HepG2 (cell line): ENCODE measurements at regions not wholly inside any gene's neighbourhood (a gene's known extent, or its start where the extent isn't known, plus 50 kb on each side); places are given as distances from the start of the nearest gene placed in this dataset.
A peak's percentile ranks its signal among the peaks of the same experiment; 100 is the strongest.

Source experiments
- FOXM1 ChIP-seq: sonication (generic); formaldehyde crosslinking; IDR thresholded peaks from 2 replicates; pipeline ENCODE4 v1.5.0; 2020; ENCODE audit warnings: missing genetic modification reagents
- GATAD2A ChIP-seq: IDR thresholded peaks from 2 replicates; pipeline ENCODE4 v1.6.1; 2016
- HMG20A ChIP-seq: IDR thresholded peaks from 2 replicates; pipeline ENCODE4 v1.6.1; 2016; ENCODE audit warnings: borderline replicate concordance
- NFE2L2 ChIP-seq: fragments of 150-350 bp; IDR thresholded peaks from 2 replicates; pipeline ENCODE4 v1.6.1; 2014; ENCODE audit warnings: low read length
- NR2F6 ChIP-seq, 2 experiments: IDR thresholded peaks; 2 replicates each; pipeline ENCODE4 v1.6.1; 2016; ENCODE audit warnings: antibody characterized with exemption in 1 of 2, mild to moderate bottlenecking in 1 of 2
- SCMH1 ChIP-seq: sonication (generic); formaldehyde crosslinking; IDR thresholded peaks from 2 replicates; pipeline ENCODE4 v1.9.0; 2021; ENCODE audit warnings: missing genetic modification reagents, mild to moderate bottlenecking, borderline replicate concordance
- SKI ChIP-seq: fragments of 450-650 bp; IDR thresholded peaks from one replicate; pipeline ENCODE4 v1.6.1; 2018; ENCODE audit warnings: mild to moderate bottlenecking; ENCODE audit not compliant: partially characterized antibody
- TEAD3 ChIP-seq: optimal IDR thresholded peaks from 2 replicates; pipeline ENCODE3; 2016; ENCODE audit warnings: borderline replicate concordance
- ZNF121 ChIP-seq: sonication (generic); formaldehyde crosslinking; IDR thresholded peaks from 2 replicates; pipeline ENCODE4 v1.5.0; 2020; ENCODE audit warnings: mild to moderate bottlenecking, missing genetic modification reagents
- ZNF205 ChIP-seq: IDR thresholded peaks from 2 replicates; pipeline ENCODE4 v1.6.1; 2018; ENCODE audit warnings: missing biosample characterization, missing genetic modification reagents
- ZNF292 ChIP-seq: sonication (generic); formaldehyde crosslinking; IDR thresholded peaks from 2 replicates; pipeline ENCODE4 v1.8.1; 2022; ENCODE audit warnings: mild to moderate bottlenecking, low read depth, missing genetic modification reagents, borderline replicate concordance
- ZNF777 ChIP-seq: sonication (generic); formaldehyde crosslinking; IDR thresholded peaks from 2 replicates; pipeline ENCODE4 v1.4.0; 2020; ENCODE audit warnings: missing genetic modification reagents
- TF ChIP-seq, protein P1 (sequence below): IDR thresholded peaks from 2 replicates; pipeline ENCODE4 v1.6.1; 2012; ENCODE audit warnings: low read length, improper control_type of control experiment
- TF ChIP-seq, protein P2 (sequence below): sonication (generic); formaldehyde crosslinking; IDR thresholded peaks from 2 replicates; pipeline ENCODE4 v1.5.0; 2020; ENCODE audit warnings: missing genetic modification reagents
- TF ChIP-seq, protein P3 (sequence below): sonication (generic); formaldehyde crosslinking; IDR thresholded peaks from 2 replicates; pipeline ENCODE4 v1.4.0; 2020; ENCODE audit warnings: missing genetic modification reagents
- TF ChIP-seq, protein P4 (sequence below): sonication (generic); formaldehyde crosslinking; IDR thresholded peaks from 2 replicates; pipeline ENCODE4 v1.8.0; 2022; ENCODE audit warnings: mild to moderate bottlenecking, missing genetic modification reagents, moderate library complexity
- TF ChIP-seq, protein P5 (sequence below): sonication (generic); formaldehyde crosslinking; IDR thresholded peaks from 2 replicates; pipeline ENCODE4 v1.5.1; 2020; ENCODE audit warnings: mild to moderate bottlenecking, missing genetic modification reagents, moderate library complexity
- TF ChIP-seq, protein P6 (sequence below): sonication (generic); formaldehyde crosslinking; IDR thresholded peaks from 2 replicates; pipeline ENCODE4 v1.8.0; 2022; ENCODE audit warnings: low read depth, missing genetic modification reagents

DNA sequence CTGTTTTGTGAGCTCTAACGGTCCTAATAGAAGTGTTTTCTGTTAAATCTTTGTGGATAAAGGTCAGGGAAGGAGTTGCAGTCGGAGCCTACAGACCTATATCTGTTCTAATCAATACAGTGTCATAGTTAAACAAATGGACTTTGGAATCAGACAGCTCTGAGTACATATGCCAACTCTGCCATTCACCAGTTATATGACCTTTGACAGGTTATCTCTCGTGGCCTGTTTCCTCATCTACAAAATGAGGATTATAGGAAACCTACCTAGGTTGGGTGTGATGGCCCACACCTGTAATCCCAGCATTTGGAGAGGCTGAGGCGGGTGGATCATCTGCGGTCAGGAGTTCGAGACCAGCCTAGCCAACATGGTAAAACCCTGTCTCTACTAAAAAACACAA is 89.7 kb downstream of the MID1IP1 start (continued):
- no peak for TF ChIP-seq ZNF205
- TF ChIP-seq, protein P1, sequence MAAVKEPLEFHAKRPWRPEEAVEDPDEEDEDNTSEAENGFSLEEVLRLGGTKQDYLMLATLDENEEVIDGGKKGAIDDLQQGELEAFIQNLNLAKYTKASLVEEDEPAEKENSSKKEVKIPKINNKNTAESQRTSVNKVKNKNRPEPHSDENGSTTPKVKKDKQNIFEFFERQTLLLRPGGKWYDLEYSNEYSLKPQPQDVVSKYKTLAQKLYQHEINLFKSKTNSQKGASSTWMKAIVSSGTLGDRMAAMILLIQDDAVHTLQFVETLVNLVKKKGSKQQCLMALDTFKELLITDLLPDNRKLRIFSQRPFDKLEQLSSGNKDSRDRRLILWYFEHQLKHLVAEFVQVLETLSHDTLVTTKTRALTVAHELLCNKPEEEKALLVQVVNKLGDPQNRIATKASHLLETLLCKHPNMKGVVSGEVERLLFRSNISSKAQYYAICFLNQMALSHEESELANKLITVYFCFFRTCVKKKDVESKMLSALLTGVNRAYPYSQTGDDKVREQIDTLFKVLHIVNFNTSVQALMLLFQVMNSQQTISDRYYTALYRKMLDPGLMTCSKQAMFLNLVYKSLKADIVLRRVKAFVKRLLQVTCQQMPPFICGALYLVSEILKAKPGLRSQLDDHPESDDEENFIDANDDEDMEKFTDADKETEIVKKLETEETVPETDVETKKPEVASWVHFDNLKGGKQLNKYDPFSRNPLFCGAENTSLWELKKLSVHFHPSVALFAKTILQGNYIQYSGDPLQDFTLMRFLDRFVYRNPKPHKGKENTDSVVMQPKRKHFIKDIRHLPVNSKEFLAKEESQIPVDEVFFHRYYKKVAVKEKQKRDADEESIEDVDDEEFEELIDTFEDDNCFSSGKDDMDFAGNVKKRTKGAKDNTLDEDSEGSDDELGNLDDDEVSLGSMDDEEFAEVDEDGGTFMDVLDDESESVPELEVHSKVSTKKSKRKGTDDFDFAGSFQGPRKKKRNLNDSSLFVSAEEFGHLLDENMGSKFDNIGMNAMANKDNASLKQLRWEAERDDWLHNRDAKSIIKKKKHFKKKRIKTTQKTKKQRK = no peak
- peak; percentile 79 for TF ChIP-seq GATAD2A (CRISPR knock-in tag)
- peak; percentile 58; the same call in 1 of the 2 replicates for TF ChIP-seq ZNF292
- no peak for TF ChIP-seq ZNF777 (CRISPR knock-in tag)
- TF ChIP-seq NFE2L2 = no peak
- TF ChIP-seq NR2F6 (IDR thresholded peaks at IDR 0.05) = peak; percentile 77
- TF ChIP-seq NR2F6 (CRISPR knock-in tag; IDR thresholded peaks at IDR 0.05) = peak; percentile 74
- TF ChIP-seq, protein P2, sequence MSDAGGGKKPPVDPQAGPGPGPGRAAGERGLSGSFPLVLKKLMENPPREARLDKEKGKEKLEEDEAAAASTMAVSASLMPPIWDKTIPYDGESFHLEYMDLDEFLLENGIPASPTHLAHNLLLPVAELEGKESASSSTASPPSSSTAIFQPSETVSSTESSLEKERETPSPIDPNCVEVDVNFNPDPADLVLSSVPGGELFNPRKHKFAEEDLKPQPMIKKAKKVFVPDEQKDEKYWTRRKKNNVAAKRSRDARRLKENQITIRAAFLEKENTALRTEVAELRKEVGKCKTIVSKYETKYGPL (CRISPR knock-in tag) = no peak
- TF ChIP-seq SCMH1 (CRISPR knock-in tag) = no peak
- peak; percentile 51 for TF ChIP-seq SKI
- peak; percentile 46; the same call in 1 of the 2 replicates for TF ChIP-seq HMG20A (CRISPR knock-in tag)
- no peak for TF ChIP-seq TEAD3 (CRISPR knock-in tag)
- no peak for TF ChIP-seq FOXM1 (CRISPR knock-in tag)
- no peak for TF ChIP-seq ZNF121
- TF ChIP-seq, protein P3, sequence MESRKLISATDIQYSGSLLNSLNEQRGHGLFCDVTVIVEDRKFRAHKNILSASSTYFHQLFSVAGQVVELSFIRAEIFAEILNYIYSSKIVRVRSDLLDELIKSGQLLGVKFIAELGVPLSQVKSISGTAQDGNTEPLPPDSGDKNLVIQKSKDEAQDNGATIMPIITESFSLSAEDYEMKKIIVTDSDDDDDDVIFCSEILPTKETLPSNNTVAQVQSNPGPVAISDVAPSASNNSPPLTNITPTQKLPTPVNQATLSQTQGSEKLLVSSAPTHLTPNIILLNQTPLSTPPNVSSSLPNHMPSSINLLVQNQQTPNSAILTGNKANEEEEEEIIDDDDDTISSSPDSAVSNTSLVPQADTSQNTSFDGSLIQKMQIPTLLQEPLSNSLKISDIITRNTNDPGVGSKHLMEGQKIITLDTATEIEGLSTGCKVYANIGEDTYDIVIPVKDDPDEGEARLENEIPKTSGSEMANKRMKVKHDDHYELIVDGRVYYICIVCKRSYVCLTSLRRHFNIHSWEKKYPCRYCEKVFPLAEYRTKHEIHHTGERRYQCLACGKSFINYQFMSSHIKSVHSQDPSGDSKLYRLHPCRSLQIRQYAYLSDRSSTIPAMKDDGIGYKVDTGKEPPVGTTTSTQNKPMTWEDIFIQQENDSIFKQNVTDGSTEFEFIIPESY (CRISPR knock-in tag) = no peak
- TF ChIP-seq, protein P4, sequence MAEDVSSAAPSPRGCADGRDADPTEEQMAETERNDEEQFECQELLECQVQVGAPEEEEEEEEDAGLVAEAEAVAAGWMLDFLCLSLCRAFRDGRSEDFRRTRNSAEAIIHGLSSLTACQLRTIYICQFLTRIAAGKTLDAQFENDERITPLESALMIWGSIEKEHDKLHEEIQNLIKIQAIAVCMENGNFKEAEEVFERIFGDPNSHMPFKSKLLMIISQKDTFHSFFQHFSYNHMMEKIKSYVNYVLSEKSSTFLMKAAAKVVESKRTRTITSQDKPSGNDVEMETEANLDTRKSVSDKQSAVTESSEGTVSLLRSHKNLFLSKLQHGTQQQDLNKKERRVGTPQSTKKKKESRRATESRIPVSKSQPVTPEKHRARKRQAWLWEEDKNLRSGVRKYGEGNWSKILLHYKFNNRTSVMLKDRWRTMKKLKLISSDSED (CRISPR knock-in tag) = no peak
- TF ChIP-seq, protein P5, sequence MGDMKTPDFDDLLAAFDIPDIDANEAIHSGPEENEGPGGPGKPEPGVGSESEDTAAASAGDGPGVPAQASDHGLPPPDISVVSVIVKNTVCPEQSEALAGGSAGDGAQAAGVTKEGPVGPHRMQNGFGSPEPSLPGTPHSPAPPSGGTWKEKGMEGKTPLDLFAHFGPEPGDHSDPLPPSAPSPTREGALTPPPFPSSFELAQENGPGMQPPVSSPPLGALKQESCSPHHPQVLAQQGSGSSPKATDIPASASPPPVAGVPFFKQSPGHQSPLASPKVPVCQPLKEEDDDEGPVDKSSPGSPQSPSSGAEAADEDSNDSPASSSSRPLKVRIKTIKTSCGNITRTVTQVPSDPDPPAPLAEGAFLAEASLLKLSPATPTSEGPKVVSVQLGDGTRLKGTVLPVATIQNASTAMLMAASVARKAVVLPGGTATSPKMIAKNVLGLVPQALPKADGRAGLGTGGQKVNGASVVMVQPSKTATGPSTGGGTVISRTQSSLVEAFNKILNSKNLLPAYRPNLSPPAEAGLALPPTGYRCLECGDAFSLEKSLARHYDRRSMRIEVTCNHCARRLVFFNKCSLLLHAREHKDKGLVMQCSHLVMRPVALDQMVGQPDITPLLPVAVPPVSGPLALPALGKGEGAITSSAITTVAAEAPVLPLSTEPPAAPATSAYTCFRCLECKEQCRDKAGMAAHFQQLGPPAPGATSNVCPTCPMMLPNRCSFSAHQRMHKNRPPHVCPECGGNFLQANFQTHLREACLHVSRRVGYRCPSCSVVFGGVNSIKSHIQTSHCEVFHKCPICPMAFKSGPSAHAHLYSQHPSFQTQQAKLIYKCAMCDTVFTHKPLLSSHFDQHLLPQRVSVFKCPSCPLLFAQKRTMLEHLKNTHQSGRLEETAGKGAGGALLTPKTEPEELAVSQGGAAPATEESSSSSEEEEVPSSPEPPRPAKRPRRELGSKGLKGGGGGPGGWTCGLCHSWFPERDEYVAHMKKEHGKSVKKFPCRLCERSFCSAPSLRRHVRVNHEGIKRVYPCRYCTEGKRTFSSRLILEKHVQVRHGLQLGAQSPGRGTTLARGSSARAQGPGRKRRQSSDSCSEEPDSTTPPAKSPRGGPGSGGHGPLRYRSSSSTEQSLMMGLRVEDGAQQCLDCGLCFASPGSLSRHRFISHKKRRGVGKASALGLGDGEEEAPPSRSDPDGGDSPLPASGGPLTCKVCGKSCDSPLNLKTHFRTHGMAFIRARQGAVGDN (CRISPR knock-in tag) = no peak
- TF ChIP-seq, protein P6, sequence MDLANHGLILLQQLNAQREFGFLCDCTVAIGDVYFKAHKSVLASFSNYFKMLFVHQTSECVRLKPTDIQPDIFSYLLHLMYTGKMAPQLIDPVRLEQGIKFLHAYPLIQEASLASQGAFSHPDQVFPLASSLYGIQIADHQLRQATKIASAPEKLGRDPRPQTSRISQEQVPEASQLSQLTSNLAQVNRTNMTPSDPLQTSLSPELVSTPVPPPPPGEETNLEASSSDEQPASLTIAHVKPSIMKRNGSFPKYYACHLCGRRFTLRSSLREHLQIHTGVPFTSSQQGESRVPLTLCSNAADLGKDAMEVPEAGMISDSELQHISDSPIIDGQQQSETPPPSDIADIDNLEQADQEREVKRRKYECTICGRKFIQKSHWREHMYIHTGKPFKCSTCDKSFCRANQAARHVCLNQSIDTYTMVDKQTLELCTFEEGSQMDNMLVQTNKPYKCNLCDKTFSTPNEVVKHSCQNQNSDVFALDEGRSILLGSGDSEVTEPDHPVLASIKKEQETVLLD = no peak
